ENCODE measurements at regions not wholly inside any gene's neighbourhood (a gene's known extent, or its start where the extent isn't known, plus 50 kb on each side); places are given as distances from the start of the nearest gene placed in this dataset.

- no peak for TF ChIP-seq PRDM1 (tag by site-specific recombination; IDR thresholded peaks at IDR 0.05)
These were observed 154.2 kb upstream of the SHISA6 start (continued) for GRCh38 chr17:11086646-11087340.

GRCh38 chr17:11082559-11082958 lies 158.5 kb upstream of the SHISA6 start:
- H3K27ac ChIP-seq (ENCODE audit: extremely low read depth, low read depth, low read length), result no peak overlapping the region
- POLR2A ChIA-PET, result no interaction called here
- CTCF ChIA-PET, result interaction anchor here (1.2 to 1.3 kb wide), 2 partner anchors 11 to 62 kb away, joined by 3 read pairs; no protein-coding TSS in a partner anchor
- no peak overlapping the region for H3K4me3 ChIP-seq (ENCODE audit: low read depth, low read length)
- no peaks in the 10 kb centered on the region for H3K9me3 ChIP-seq (ENCODE audit: control insufficient read depth, insufficient read depth, low read depth, low read length)
- H3K4me1 ChIP-seq (ENCODE audit: control insufficient read depth, insufficient read depth, low read length), result no peaks in the 10 kb centered on the region
- no peaks in the 10 kb centered on the region for H3K36me3 ChIP-seq (ENCODE audit: control insufficient read depth in 2 of 2, insufficient read depth in 1 of 2, low read length in 2 of 2)
- TF ChIP-seq ZNF843 (tag by site-specific recombination; IDR thresholded peaks at IDR 0.05), result no peak
- TF ChIP-seq INSM2 (tag by site-specific recombination; IDR thresholded peaks at IDR 0.05), result no peak
- no peak for TF ChIP-seq ZNF660 (tag by site-specific recombination; IDR thresholded peaks at IDR 0.05)
- TF ChIP-seq ZNF18 (tag by site-specific recombination; IDR thresholded peaks at IDR 0.05), result no peak
- no peak for TF ChIP-seq ZBTB21 (tag by site-specific recombination; IDR thresholded peaks at IDR 0.05)
- no peak for TF ChIP-seq ZNF488 (tag by site-specific recombination; IDR thresholded peaks at IDR 0.05)
- TF ChIP-seq ZNF629 (tag by site-specific recombination; IDR thresholded peaks at IDR 0.05), result no peak
- TF ChIP-seq HIC1 (tag by site-specific recombination; IDR thresholded peaks at IDR 0.05), result no peak
- no peak for TF ChIP-seq AEBP2 (tag by site-specific recombination; IDR thresholded peaks at IDR 0.05; ENCODE audit: borderline replicate concordance)
- no peak for TF ChIP-seq ZSCAN23 (tag by site-specific recombination; IDR thresholded peaks at IDR 0.05)

- CTCF ChIA-PET, result interaction anchor here (1.3 kb wide), 1 partner anchor 63 kb away, joined by 3 read pairs; no protein-coding TSS in a partner anchor
- Histone ChIP-seq H3K4me3 (ENCODE audit: low read depth, low read length) (no peak overlapping the region), H3K27ac (ENCODE audit: extremely low read depth, low read depth, low read length) (no peak overlapping the region), H3K36me3 (ENCODE audit: control insufficient read depth in 2 of 2, insufficient read depth in 1 of 2, low read length in 2 of 2) (no peaks in the 10 kb centered on the region), H3K9me3 (ENCODE audit: control insufficient read depth, insufficient read depth, low read depth, low read length) (no peaks in the 10 kb centered on the region), H3K4me1 (ENCODE audit: control insufficient read depth, insufficient read depth, low read length) (no peaks in the 10 kb centered on the region)
- POLR2A ChIA-PET, result no interaction called here
- no peak for TF ChIP-seq ZBTB20 (tag by site-specific recombination; IDR thresholded peaks at IDR 0.05)
- no peak for TF ChIP-seq KLF16 (tag by site-specific recombination; IDR thresholded peaks at IDR 0.05)
- TF ChIP-seq ZNF785 (tag by site-specific recombination; IDR thresholded peaks at IDR 0.05), result no peak
- TF ChIP-seq ZSCAN30 (tag by site-specific recombination; IDR thresholded peaks at IDR 0.05), result no peak
- no peak for TF ChIP-seq ZBTB11 (tag by site-specific recombination; conservative IDR thresholded peaks at IDR 0.05; ENCODE audit: low read depth)
- no peak for TF ChIP-seq ZBTB21 (tag by site-specific recombination; IDR thresholded peaks at IDR 0.05)
- no peak for TF ChIP-seq ZNF677 (tag by site-specific recombination; IDR thresholded peaks at IDR 0.05)
- no peak for TF ChIP-seq ZNF280D (tag by site-specific recombination; IDR thresholded peaks at IDR 0.05)
These were observed 159.7 kb upstream of the SHISA6 start for GRCh38 chr17:11081342-11081741.
